ENCODE measurements at regions not wholly inside any gene's neighbourhood (a gene's known extent, or its start where the extent isn't known, plus 50 kb on each side); places are given as distances from the start of the nearest gene placed in this dataset.

- Histone ChIP-seq H3K9me3 (no peaks in the 10 kb centered on the region), H3K27ac (no peak overlapping the region), H3K4me1 (ENCODE audit: control insufficient read depth in 1 of 2, insufficient read depth in 1 of 2, low read depth in 1 of 2, low read length in 1 of 2) (no peaks in the 10 kb centered on the region), H3K36me3 (no peaks in the 10 kb centered on the region), H3K27me3 (no peaks in the 10 kb centered on the region), H3K4me3 (ENCODE audit: low read depth in 1 of 2, low read length in 1 of 2) (no peak overlapping the region)
- TF ChIP-seq CTCF (IDR thresholded peaks at IDR 0.05) = no peak
Measured at GRCh38 chr14:34036319-34036766, 85.5 kb upstream of the EGLN3 start.

- Histone ChIP-seq H3K27me3 (no peaks in the 10 kb centered on the region), H3K9me3 (no peaks in the 10 kb centered on the region), H3K27ac (no peak overlapping the region), H3K36me3 (no peaks in the 10 kb centered on the region), H3K4me1 (ENCODE audit: control insufficient read depth in 1 of 2, insufficient read depth in 1 of 2, low read depth in 1 of 2, low read length in 1 of 2) (no peaks in the 10 kb centered on the region), H3K4me3 (ENCODE audit: low read depth in 1 of 2, low read length in 1 of 2) (no peak overlapping the region)
- no peak for TF ChIP-seq CTCF (IDR thresholded peaks at IDR 0.05)
Measured at GRCh38 chr14:34035934-34036250, 85.0 kb upstream of the EGLN3 start.

- H3K27me3 ChIP-seq = no peaks in the 10 kb centered on the region
- no peaks in the 10 kb centered on the region for H3K4me1 ChIP-seq (ENCODE audit: control insufficient read depth in 1 of 2, insufficient read depth in 1 of 2, low read depth in 1 of 2, low read length in 1 of 2)
- no peak for TF ChIP-seq CTCF (IDR thresholded peaks at IDR 0.05)
- H3K27ac ChIP-seq = no peak overlapping the region
- no peak overlapping the region for H3K4me3 ChIP-seq (ENCODE audit: low read depth in 1 of 2, low read length in 1 of 2)
- no peaks in the 10 kb centered on the region for H3K9me3 ChIP-seq
- H3K36me3 ChIP-seq = no peaks in the 10 kb centered on the region
Measured at GRCh38 chr14:34035177-34035933, 84.5 kb upstream of the EGLN3 start.

GRCh38 chr14:34034447-34035176, 83.7 kb upstream of the EGLN3 start:
- no peaks in the 10 kb centered on the region for H3K9me3 ChIP-seq
- no peaks in the 10 kb centered on the region for H3K4me1 ChIP-seq (ENCODE audit: control insufficient read depth in 1 of 2, insufficient read depth in 1 of 2, low read depth in 1 of 2, low read length in 1 of 2)
- H3K4me3 ChIP-seq (ENCODE audit: low read depth in 1 of 2, low read length in 1 of 2) = no peak overlapping the region
- H3K36me3 ChIP-seq = no peaks in the 10 kb centered on the region
- no peak overlapping the region for H3K27ac ChIP-seq
- H3K27me3 ChIP-seq = no peaks in the 10 kb centered on the region
- no peak for TF ChIP-seq CTCF (IDR thresholded peaks at IDR 0.05)

- H3K27ac ChIP-seq = no peak overlapping the region
- H3K4me3 ChIP-seq (ENCODE audit: low read depth in 1 of 2, low read length in 1 of 2) = no peak overlapping the region
- H3K4me1 ChIP-seq (ENCODE audit: control insufficient read depth in 1 of 2, insufficient read depth in 1 of 2, low read depth in 1 of 2, low read length in 1 of 2) = no peaks in the 10 kb centered on the region
- no peak for TF ChIP-seq CTCF (IDR thresholded peaks at IDR 0.05)
- no peaks in the 10 kb centered on the region for H3K36me3 ChIP-seq
- no peaks in the 10 kb centered on the region for H3K9me3 ChIP-seq
- H3K27me3 ChIP-seq = no peaks in the 10 kb centered on the region
Measured at GRCh38 chr14:34032720-34033119, 81.8 kb upstream of the EGLN3 start.
